CMK (cell line): ENCODE measurements at regions not wholly inside any gene's neighbourhood (a gene's known extent, or its start where the extent isn't known, plus 50 kb on each side); places are given as distances from the start of the nearest gene placed in this dataset.
"Not testable (repeated sequence)": the region's sequence is repeated elsewhere in the genome, so short reads cannot be mapped to it uniquely, and the experiment has no call there.

Source experiments
- DNase-seq: peaks from one replicate; pipeline ENCODE4 v3.0.0-alpha.2; 2010; ENCODE audit warnings: low read depth

DNA sequence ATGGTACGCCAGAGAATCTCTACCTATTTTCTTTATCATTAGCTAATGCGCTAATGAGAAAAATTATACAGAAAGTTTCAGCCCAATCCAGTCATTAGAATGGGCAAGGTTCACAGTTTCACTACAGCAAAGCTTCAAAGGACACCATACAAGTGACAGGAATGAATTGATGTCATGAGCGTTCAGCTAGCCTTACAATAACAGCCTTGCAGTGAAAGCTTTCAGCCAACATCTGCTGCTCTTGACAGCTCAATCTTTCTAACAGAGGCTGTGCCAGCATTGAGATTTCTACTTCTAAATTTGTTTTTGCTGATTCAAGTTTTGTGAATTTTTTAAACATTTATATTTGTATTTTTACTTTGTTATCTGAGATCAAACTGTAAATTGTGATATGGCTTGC lies 302.4 kb upstream of the FAM174A start:
- no peak for DNase-seq

GRCh38 chr5:100188778-100189177 lies 346.4 kb upstream of the FAM174A start:
- no peak for DNase-seq

GRCh38 chr5:100188339-100188738 lies 346.8 kb upstream of the FAM174A start:
- DNase-seq, result no peak

DNA sequence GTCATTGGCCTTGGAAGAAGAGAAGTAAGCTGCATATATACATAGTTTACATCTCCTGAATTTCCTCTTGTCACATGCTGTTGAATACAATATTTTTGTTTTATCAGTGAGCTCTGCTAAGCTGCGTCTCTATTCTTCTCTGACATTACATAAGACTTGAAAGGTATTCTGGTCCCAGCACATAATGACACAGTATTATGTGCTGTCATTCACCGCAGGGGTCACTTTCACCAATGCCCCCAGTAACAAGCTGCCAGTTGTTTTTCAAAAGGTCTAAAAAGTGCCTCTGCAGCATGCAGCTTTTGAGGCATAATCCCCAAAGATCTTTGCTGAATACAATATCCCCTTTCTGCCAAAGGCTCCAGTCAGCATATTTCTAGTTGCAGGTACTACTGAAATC lies 349.0 kb upstream of the FAM174A start:
- no peak for DNase-seq

GRCh38 chr5:100182402-100182801 lies 352.8 kb upstream of the FAM174A start:
- no peak for DNase-seq

DNA sequence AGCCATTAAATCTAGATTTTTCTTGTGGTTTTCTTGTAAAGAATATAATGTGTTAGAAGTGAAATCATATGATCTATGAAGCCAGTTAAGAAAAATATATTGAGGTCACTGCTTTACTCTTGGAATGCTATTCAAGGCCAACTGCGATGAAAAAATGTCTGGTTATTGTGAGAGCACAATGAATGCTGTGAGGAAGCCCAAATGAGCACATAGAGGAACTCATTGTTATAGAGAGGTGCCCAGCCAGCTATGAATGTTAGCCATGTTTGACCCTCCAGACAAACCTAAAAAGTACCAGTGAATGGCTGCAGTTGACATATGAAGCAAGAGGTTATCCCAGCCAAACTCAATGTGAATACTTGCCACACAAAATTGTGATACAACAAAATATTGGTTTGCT lies 359.8 kb upstream of the FAM174A start:
- DNase-seq, result no peak

GRCh38 chr5:100165309-100165708 lies 369.9 kb upstream of the FAM174A start:
- no peak for DNase-seq

- DNase-seq, result no peak
Observed at GRCh38 chr5:100161868-100162267, 373.3 kb upstream of the FAM174A start.

- DNase-seq, result no peak
Observed at GRCh38 chr5:100157066-100157465, 378.1 kb upstream of the FAM174A start.

GRCh38 chr5:100148239-100148638 lies 386.9 kb upstream of the FAM174A start:
- DNase-seq, result no peak

DNA sequence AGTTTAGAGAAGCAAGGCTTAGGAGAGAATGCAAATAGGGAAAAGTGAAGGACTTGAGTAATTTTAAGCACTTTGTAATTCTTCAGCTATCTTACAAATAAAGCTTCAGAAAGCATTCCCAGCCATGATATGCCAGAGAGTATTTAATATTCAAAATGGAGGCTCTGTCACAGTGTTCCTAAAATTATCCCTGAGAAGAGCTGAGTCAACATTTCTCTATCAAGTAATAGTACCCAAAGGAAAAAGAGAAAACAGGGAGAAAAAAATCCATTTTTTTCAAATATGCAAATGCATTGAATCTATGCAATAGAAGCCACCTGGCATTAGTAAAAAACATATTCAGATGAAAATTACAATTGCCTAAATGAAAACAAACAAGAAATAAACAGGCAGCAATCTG lies 392.6 kb upstream of the FAM174A start:
- no peak for DNase-seq

GRCh38 chr5:100131161-100131560 lies 404.0 kb upstream of the FAM174A start:
- no peak for DNase-seq

DNA sequence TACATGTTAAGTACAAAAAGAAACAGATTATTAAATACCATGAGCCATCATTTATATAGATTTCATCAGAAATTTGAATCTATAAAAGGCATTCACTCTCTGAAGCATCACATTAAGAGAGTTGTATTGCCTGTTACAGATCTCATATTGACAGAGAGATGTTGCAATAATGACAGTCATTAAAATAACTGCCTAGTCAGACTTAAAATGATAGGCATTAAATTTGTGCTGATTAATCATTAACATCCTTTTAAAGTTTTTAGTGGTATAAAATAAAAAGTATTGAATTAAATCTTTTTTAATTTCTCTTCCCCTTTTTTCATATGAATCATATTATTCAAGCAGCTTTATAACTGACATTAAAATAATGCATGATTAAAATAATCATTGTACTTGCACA lies 404.9 kb upstream of the FAM174A start:
- no peak for DNase-seq

GRCh38 chr5:100119903-100120302 lies 415.3 kb upstream of the FAM174A start:
- DNase-seq, result no peak

GRCh38 chr5:100110497-100110896 lies 424.7 kb upstream of the FAM174A start:
- DNase-seq, result no peak

DNA sequence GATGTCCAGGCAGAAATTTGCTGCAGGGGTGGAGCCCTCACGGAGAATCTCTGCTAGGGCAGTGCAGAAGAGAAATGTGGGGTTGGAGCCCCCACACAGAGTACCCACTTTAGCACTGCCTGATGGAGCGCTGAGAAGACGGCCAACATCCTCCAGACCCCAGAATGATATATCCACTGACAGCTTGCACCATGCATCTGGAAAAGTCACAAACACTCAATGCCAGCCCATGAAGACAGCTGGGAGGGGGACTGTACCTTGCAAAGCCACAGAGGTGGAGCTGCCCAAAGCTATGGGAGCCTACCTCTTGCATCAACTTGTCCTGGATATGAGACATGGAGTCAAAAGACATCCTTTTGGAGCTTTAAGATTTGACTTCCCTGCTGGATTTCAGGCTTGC lies 426.3 kb upstream of the FAM174A start:
- DNase-seq, result no peak

GRCh38 chr5:100103592-100104119 lies 431.5 kb upstream of the FAM174A start:
- not testable (repeated sequence) for DNase-seq

DNA sequence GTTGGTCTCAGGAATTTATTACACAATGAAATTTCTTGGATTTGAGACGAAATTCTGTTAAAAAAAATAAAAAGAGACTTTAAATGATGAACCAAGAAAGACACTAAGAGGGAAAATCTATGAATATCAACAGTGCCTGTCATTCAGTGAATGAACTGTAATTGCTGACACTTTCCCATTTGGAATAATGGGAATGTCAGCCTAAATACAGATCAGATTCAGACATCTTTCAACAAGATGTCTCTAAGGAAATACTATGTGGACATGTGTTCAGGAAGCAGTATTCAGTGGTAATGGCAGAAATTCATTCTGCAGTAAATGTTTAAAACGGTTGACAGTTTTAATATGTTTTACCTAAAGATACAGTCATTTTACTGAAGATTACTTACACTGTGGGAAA lies 433.7 kb upstream of the FAM174A start:
- not testable (repeated sequence) for DNase-seq

DNA sequence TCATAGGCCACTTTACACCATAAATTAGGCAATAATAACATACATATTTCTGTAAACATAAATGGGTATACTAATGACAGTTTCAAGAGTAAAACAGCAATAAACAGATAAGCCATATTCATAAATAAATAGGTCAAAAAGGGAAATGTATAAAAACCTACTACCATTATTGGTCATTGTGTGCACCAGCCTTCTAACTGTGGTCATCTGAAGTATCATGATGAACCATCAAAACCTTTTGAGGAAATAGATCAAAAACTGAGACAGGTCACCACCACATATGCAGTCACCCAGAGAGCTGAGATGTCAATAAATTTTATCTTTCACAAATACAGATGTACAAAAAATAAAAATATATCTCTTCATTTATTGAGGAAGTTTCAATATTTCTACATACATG lies 438.8 kb upstream of the FAM174A start:
- not testable (repeated sequence) for DNase-seq

DNA sequence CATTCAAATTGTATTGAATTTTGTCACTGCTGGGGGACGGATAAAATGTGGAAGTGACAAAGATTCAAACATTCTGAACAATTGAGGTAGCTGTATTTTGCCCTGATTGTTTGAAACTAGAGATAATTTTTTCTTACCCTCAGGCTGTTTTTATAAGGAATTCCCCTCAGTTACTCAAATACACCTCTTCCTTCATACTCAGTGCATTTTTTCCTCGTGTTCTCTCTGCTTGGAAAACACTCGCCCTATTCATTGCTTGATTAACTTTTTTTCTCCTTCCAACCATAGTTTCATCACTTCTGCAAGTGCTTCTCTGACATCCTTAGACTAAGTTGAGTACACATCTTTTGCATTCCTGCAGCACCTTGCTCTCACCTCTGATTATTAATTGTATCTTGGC lies 454.5 kb upstream of the FAM174A start:
- DNase-seq, result not testable (repeated sequence)

DNA sequence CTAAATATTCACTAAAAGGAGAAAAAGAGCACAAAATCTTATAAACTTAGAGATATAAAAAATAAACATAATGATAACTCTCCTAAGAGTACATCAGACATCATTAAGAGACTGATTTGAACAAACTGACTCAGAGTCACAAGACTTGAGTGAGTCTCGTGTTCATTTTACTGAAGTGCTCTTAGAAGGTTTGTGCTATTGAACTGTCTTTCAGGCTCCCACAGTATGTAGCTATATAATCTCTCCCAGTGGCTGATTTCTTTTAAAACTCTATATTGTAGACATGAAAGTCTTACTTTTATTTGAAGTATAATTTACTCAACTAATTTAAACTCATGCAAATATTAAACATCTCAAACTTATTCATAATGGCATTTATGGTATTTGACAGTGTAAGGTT lies 456.0 kb upstream of the FAM174A start:
- not testable (repeated sequence) for DNase-seq

DNA sequence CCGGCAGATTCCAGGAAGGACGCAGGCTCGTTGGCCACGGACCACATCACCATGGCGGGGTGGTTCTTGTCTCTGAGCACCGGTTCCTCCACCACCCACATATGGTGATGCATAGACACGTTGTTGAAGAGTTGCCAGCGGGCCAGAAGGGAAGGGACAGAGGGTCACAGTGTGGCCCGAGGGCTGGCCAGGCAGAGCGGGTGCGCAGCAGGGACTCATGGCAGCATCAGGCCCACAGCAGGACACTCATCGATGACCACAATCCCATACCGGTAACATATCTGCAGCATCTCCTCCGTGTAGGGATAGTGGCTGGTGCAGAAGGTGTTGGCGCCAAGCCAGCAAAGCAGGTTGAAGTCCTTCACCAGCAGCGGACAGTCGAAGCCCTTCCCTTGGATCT lies 469.2 kb upstream of the FAM174A start:
- not testable (repeated sequence) for DNase-seq

DNA sequence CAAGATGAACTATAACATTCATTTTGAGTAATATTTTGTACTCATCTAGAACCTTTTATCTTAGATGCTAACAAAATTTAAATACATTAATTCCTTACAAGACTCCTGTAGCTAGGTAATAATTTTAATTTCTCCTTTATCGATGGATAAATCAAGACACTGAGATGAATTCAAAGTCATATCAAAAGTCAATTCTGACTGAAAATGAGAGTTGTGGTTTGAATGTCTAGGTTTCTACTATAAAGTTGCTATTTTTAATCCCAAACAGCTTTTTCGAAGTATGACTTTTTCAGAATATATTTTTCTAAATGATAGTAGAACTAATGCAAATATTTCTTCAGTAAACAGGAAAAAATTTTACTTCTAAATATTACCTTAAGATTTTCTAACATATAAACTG lies 491.7 kb upstream of the FAM174A start:
- DNase-seq, result no peak

GRCh38 chr5:100026606-100027005 lies 508.6 kb upstream of the FAM174A start:
- DNase-seq, result no peak

- DNase-seq, result no peak
Observed at GRCh38 chr5:100023536-100023935, 511.6 kb upstream of the FAM174A start.
